Esophagus squamous epithelium (tissue), 4 donors: ENCODE measurements at regions not wholly inside any gene's neighbourhood (a gene's known extent, or its start where the extent isn't known, plus 50 kb on each side); places are given as distances from the start of the nearest gene placed in this dataset.

Experiments
- CTCF ChIP-seq, 6 experiments: fragments of 450-650 bp in 4 of 6; fragments of 200-600 bp in 2 of 6; sonication (generic) in 2 of 6; IDR thresholded peaks; one replicate each; pipeline ENCODE4 v1.5.1; 2016 to 2019; ENCODE audit warnings: antibody characterized with exemption in 6 of 6, mild to moderate bottlenecking in 4 of 6, moderate library complexity in 4 of 6
- POLR2A ChIP-seq, 4 donors: fragments of 450-650 bp; IDR thresholded peaks; one replicate each; pipeline ENCODE4 v1.6.1; 2017; ENCODE audit warnings: antibody characterized with exemption in 4 of 4, mild to moderate bottlenecking in 4 of 4, moderate library complexity in 3 of 4

GRCh38 chr18:65214456-65214855 lies 536.4 kb upstream of the CDH7 start:
- TF ChIP-seq CTCF (IDR thresholded peaks at IDR 0.05) = no peak
- TF ChIP-seq POLR2A (IDR thresholded peaks at IDR 0.05) = no peak
